HL-60 (cell line): ENCODE measurements at regions not wholly inside any gene's neighbourhood (a gene's known extent, or its start where the extent isn't known, plus 50 kb on each side); places are given as distances from the start of the nearest gene placed in this dataset.

ENCODE experiments used
- CTCF ChIP-seq: IDR thresholded peaks from one replicate; pipeline ENCODE4 v1.5.1; 2011; ENCODE audit warnings: low read length, control low read depth, inconsistent platforms; ENCODE audit not compliant: insufficient read depth
- GABPA ChIP-seq: IDR thresholded peaks from 2 replicates; pipeline ENCODE4 v1.6.1; 2012; ENCODE audit warnings: low read depth

GRCh38 chr5:60493372-60493771 lies 206.6 kb downstream of the DEPDC1B start:
- TF ChIP-seq CTCF (no peak), GABPA (no peak)
